GM18517 (cell line): ENCODE measurements at regions not wholly inside any gene's neighbourhood (a gene's known extent, or its start where the extent isn't known, plus 50 kb on each side); places are given as distances from the start of the nearest gene placed in this dataset.

Experiments used
- ATAC-seq: cut with Tn5 transposase; IDR thresholded peaks from one replicate; pipeline ENCODE4 v1.9.1; 2021; ENCODE audit warnings: mild to moderate bottlenecking, moderate library complexity; ENCODE audit not compliant: unreplicated experiment

GRCh38 chr12:114935658-114936057 is 251.7 kb upstream of the TBX3 start:
- no peak for ATAC-seq

GRCh38 chr12:114933428-114934160 is 249.6 kb upstream of the TBX3 start:
- no peak for ATAC-seq

GRCh38 chr12:114932806-114933205 is 248.8 kb upstream of the TBX3 start:
- no peak for ATAC-seq

- ATAC-seq = no peak
Measured at GRCh38 chr12:114931025-114931424, 247.1 kb upstream of the TBX3 start.

- no peak for ATAC-seq
Measured at GRCh38 chr12:114926341-114926740, 242.4 kb upstream of the TBX3 start.

GRCh38 chr12:114924946-114925475 is 241.0 kb upstream of the TBX3 start:
- ATAC-seq = no peak

GRCh38 chr12:114921781-114922180 is 237.8 kb upstream of the TBX3 start:
- ATAC-seq = no peak

GRCh38 chr12:114920771-114921554 is 237.0 kb upstream of the TBX3 start:
- no peak for ATAC-seq

- no peak for ATAC-seq
Measured at GRCh38 chr12:114919479-114919878, 235.5 kb upstream of the TBX3 start.

- no peak for ATAC-seq
Measured at GRCh38 chr12:114918535-114919233, 234.7 kb upstream of the TBX3 start.

- no peak for ATAC-seq
Measured at GRCh38 chr12:114917953-114918352, 234.0 kb upstream of the TBX3 start.

GRCh38 chr12:114917307-114917706 is 233.3 kb upstream of the TBX3 start:
- no peak for ATAC-seq

- no peak for ATAC-seq
Measured at GRCh38 chr12:114916541-114916940, 232.6 kb upstream of the TBX3 start.

- no peak for ATAC-seq
Measured at GRCh38 chr12:114916124-114916523, 232.1 kb upstream of the TBX3 start.

- ATAC-seq = no peak
Measured at GRCh38 chr12:114913871-114914801, 230.2 kb upstream of the TBX3 start.

GRCh38 chr12:114912811-114913210 is 228.8 kb upstream of the TBX3 start:
- no peak for ATAC-seq

GRCh38 chr12:114911196-114911595 is 227.2 kb upstream of the TBX3 start:
- no peak for ATAC-seq

GRCh38 chr12:114904254-114905003 is 220.5 kb upstream of the TBX3 start:
- no peak for ATAC-seq

- ATAC-seq = no peak
Measured at GRCh38 chr12:114903083-114903691, 219.2 kb upstream of the TBX3 start.
